ENCODE measurements at regions not wholly inside any gene's neighbourhood (a gene's known extent, or its start where the extent isn't known, plus 50 kb on each side); places are given as distances from the start of the nearest gene placed in this dataset.
A peak's percentile ranks its signal among the peaks of the same experiment; 100 is the strongest.
"Not testable (repeated sequence)": the region's sequence is repeated elsewhere in the genome, so short reads cannot be mapped to it uniquely, and the experiment has no call there.

DNA sequence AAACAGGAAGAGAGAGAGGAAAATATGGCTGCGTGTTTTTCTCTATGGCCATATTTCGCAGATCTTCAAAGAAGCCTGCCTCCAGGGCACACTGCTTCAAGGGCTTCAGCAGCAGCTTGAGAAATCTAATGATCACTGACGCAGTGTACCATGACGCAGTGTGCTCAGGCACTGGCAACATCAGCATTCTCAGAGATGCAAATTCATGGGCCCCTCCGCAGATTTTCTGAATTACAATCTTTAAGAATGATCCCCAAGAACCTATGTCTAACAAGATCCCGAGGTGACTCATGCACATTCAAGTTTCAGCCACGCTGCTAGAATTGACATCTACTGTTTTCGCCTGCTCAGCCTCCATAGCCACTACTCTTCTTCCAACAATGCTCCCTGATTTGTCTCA lies 143.9 kb upstream of the ZNF366 start:
- no peak for DNase-seq (ENCODE audit: low spot score)

DNA sequence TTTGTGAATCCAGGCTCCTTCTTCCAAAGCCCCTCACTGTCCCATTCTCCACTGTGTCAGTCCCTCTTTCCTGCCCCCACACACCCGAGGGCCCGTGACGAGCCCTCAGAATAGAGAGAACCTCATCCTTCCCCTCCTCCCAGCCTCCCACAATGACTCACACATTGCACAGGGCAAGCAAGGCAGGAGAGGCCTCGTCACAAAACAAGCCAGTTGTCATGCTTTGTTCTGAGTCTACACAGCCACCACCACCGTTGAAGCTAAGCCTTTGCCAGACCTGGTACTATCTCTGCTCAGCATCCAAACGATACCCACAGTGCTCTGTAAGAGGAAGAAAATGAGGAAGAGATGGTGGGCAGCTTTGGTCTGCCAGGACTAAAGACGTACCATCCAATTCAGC lies 142.2 kb upstream of the ZNF366 start:
- no peak for DNase-seq (ENCODE audit: low spot score)

DNA sequence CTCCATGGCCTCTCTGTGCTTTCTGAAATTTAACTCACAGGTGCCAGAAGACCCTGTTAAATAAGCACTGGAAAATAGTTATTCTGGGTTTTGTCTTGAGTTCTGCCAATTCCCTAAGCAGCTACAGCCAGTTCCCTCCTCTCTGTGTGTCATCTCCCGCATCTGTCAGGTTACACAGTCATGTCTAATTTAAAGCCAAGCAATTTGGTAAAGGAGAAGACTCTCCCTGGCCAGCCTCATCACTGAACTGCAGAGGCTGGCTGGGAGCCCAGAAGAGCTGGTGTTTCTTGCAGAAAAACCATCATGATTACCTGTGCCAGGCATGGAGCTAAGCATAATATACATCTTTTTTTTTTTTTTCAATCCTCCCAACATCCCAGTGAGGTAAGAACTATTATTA lies 141.3 kb upstream of the ZNF366 start:
- DNase-seq (ENCODE audit: low spot score), result no peak

DNA sequence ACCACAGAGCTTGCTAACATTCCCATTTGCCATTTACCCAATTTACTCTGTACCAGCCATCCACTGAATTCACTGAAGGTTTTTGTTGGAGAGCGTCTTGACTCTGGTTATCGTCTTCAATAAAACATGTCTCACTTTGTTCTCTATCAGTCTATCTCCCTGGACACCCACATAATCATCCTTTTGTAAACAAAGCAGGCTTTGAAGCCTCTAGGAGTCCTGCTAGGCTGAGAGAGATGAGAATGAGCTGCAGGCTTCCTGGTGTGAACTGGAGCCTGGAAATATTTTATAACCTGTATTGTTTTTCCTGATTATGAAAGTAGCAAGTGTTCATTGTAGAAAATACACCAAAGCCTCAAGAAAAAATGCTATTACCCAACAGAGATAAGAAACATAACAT lies 140.6 kb upstream of the ZNF366 start:
- no peak for DNase-seq (ENCODE audit: low spot score)

DNA sequence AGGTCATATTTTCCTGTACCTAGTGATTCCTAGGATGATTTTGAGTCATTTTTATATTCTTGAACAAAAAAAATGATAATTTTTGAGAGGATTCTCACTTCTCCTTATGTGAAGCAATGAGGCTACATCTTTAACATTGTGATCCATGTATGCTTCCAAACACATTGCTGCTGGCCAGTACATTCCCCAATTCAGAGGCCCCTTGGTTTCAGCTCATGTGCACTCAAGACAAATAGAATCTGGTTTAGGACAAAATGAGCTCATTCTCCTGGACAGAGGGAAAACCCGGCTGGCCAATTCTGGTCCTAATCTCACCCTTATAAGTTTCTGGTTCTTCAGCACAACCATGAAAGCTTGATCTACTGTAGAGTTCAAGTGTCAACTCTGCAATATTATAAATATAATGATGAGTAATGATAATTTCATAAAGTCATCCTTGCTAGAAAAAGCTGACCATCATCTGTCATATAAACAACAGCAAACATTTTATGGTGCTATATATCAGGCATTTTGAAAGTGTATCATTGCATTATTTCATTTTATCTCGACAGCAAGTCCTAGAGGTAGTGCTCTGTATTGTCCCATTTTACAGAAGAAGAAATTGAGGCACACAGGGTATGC lies 139.1 kb upstream of the ZNF366 start:
- no peak for DNase-seq (ENCODE audit: low spot score)

DNA sequence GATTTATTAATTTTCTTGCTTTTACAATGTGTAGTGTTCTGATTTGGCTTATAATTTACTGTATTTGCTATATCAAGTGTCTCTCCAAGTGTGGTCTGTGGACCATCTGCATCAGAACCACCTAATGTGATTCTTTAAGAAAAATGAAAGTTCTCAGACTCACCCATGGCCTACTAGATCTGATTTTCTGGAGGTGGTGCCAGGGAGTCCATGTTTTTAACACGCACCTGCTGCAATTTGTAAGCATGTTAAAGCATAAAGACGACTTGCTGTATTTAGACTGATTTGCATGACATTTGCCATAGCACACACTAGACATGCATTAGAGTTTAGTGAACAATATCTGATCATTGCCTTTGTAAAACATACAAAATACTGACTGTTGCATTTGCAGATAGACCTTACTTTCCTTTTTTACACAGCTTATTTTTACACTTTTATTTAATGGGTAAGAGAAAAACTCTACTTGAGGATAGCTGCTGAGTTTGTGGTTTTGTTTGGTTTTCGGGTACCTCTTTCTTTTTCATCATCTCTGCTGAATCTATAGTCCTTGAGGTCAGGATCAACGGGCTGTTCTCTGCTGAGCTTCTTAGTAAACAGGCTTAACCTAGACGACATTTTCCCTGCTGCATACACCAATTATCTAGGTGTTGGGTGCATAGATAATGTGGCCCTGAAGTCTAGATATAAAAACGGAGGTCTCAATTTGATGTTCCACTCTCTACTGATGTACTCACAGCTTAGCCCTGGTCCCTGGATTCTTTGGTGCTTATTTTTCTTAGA lies 138.0 kb upstream of the ZNF366 start:
- no peak for DNase-seq (ENCODE audit: low spot score)

DNA sequence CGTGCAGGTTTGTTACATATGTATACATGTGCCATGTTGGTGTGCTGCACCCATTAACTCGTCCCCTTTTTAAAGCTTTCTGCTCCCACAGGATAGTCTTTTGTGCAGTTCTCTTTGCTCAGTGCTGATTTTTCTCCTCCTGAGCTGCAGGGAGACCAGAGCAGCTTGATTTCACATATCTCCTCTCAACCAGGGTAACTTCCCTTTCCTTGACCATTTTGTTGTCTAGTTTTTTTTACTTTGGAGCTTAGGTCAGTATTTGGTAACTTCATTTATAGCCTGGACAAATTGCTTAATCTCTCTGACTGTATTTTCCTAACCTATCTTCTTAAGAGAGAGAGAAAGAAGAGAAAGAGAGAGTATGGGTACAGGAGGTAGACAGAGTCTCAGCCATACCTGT lies 137.1 kb upstream of the ZNF366 start:
- DNase-seq (ENCODE audit: low spot score), result no peak

DNA sequence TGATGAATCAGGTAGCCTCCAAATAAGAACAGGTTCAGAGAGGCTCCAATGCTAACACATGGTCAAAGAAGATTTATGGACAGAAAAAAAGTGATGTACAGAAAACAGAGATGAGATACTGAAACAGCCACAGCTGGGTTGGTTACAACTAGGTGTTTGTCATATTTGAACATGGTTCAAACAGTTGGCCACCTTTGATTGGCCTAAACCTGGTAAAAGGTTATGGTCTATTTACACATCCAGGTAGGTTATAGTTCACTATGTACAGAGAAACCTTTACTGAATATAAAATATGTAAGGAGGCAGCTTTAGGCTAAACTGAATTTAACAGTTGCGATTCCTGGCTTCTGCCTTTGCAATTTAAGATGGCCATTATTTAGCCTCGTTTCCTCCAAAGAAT lies 134.0 kb upstream of the ZNF366 start:
- no peak for DNase-seq (ENCODE audit: low spot score)

DNA sequence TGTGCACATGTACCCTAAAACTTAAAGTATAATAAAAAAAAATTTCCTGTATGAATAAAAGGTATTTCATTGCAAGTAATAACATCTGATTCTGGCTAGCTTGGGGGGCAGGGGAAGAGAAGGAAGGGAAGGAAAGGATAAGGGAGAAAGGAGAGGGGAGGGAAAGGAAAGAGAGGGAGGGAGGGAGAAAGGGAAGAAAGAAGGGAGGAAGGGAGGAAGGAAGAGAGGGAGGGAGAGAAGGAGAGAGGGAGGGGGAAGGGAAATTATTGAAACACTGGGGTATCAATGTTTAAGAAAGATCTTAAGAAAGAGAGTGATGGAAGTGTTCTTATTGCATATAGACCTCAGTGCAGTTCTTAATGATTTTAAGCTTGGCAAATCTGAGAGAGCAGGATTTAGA lies 129.8 kb upstream of the ZNF366 start:
- no peak for DNase-seq (ENCODE audit: low spot score)

DNA sequence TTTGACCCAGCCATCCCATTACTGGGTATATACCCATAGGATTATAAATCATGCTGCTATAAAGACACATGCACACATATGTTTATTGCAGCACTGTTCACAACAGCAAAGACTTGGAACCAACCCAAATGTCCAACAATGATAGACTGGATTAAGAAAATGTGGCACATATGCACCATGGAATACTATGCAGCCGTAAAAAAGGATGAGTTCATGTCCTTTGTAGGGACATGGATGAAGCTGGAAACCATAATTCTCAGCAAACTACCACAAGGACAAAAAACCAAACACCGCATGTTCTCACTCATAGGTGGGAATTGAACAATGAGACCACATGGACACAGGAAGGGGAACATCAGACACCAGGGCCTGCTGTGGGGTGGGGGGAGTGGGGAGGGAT lies 129.4 kb upstream of the ZNF366 start:
- not testable (repeated sequence) for DNase-seq (ENCODE audit: low spot score)

DNA sequence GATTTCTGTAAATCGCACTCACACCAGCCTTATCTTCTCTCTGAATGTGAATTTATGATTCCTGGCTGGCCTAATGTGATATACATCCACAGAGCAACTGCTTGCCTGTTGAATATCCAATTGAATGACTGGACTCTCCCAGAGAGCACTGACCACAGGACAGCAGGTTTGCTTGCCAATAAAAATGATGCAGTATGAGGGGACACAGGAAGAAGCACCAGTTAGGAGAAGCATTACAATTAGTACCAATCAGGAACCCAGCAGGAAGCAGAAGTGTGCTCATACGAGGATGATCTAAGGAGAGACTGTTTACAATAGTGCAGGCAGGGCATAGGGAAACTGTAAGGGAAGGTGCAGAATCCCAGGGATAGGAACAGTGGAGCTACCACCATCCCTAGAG lies 127.2 kb upstream of the ZNF366 start:
- DNase-seq (ENCODE audit: low spot score), result no peak

DNA sequence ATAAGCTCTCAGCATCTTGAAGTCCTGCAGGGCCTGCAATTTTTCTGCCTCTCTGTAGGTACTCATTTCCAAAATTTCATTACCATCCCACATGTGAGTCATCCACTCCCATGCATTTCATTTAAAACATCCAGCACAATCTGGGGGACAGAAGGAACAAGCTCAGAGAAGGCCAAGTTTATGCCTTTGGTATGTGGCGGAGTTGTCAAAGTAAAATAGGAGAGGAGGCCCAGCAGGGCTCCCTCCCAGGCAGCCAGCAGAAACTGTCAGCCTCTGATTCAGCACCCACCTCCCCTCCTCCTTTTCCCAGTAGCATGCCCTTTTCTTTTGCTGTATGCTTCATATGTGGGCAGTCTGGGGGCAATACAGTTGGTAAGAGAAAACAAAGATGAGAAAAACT lies 126.4 kb upstream of the ZNF366 start:
- DNase-seq (ENCODE audit: low spot score), result peak; percentile 72

DNA sequence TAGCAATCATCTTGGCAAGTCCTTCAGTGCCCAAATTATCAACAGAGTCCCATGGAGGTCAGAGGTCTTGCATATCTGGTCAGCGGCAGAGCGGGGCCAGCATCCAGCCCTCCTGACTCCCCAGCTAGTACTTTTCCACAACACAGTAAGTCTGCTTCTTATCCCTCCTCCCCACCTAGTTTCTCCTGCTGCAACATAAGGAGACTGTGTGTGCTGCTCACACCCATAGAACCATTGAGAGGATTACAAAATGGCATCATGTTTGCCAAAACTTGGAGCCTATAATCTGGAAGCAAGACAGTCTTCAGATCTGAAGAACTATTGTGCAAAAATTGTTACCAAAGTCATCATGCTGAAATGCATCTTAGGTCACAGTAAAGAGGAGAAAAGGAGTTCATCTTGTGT lies 125.8 kb upstream of the ZNF366 start:
- no peak for DNase-seq (ENCODE audit: low spot score)

DNA sequence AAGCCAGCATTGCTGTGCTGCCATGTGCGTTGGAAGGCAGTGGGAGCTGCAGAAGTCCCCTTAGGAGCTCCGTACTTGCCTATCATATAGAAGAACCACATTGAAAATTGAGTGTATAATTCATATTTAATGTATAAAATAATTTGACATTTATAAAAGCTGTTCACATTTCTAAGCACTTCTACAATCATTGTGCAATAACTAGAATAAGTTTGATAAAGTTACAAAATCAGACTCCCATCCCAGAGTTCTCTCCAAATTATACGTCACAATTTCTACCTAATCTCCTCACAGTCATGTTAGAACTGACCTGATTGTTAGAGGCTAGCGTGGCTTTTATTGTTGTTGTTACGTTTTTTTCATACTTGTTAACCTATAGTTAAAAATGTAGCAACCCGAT lies 123.5 kb upstream of the ZNF366 start:
- no peak for DNase-seq (ENCODE audit: low spot score)

DNA sequence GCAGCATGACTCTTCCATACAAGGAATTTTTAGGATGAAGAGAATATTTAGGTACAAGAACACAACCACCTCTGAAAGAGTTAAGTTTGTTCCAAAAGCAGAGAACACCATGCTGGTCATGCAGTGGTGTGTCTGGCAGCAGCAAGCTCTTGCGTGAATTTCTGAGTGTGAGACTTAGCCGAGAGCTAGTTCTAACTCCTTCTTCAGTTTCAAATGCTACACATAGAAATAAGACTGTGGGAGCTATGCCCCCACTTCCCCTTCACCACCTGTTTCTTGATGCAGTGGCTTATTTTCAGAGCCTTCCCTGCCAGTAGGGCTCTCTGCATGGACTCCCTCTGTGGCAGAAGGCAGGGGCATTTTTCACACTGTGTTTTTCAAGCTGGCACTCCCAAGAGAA lies 122.9 kb upstream of the ZNF366 start:
- no peak for DNase-seq (ENCODE audit: low spot score)

DNA sequence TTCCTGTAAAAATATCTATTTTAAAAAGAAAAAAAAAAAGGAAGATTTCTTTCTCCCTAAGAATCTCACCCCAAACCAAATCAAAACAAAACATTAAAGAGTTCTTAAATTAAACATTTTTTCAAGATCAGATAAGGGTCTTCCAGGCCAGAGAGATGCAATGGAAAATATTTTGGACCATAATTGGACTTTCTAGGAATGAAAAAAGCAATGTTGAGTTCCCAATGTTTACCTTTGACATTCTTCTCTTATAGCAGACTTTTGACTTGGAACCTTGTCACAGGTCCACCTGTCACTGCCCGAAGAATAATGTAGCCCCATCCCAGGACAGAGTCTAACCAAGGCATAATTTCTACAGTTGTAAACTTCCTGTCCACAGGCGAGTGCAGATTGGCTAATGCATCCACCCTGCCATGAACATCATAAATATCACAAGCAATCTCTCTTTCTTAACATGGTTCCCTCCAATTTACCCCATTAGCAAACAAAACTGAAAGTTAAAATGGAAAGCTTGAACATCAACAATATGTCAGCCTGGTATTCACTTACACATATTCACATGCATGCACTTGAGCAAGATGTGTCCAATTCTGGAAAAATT lies 121.7 kb upstream of the ZNF366 start:
- no peak for DNase-seq (ENCODE audit: low spot score)

DNA sequence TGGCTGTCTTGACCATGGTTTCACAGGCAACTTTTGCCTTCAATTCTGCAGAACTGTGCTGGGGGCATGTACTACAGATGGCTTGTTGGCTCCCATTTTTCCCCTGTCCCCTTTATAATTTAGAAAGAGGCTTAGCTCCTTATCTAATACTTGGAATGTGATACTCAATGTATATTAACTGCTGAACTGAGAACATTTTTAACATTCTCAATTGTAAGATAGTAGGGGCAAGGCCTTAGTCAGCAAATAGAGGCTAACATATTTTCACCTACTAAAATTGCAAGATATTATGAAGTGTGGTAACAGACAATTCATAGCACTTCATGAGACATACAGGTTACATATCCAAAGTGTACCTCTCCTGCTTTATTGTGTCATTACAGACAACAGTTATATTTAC lies 118.1 kb upstream of the ZNF366 start:
- DNase-seq (ENCODE audit: low spot score), result no peak

DNA sequence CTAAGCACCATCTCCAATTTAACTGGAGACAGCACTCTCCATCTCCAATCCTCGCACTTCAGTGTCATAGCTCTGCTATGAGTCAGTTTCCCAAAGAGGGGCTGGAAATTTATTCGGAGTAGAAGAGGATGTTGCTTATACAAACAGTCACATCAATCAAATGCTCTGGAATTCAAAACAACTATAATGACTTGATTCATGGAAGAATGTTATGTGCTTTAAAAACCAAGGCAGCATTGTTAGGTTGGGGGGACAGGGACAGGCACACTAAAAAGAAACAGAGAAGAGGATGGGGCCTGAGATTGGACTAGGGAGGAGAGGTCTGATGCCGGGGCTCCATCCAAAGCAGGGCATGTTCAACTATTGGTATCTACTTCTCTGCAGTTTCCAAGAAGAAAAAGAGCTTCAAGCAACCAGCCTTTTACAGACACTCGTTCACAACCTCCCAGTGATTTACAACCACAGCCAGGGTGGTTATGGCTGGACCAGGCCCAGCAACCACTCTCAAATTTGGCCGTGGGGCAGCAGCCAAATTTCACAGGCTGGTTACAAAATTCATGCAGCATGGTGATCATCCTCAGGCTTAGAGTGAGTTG lies 117.5 kb upstream of the ZNF366 start:
- no peak for DNase-seq (ENCODE audit: low spot score)

DNA sequence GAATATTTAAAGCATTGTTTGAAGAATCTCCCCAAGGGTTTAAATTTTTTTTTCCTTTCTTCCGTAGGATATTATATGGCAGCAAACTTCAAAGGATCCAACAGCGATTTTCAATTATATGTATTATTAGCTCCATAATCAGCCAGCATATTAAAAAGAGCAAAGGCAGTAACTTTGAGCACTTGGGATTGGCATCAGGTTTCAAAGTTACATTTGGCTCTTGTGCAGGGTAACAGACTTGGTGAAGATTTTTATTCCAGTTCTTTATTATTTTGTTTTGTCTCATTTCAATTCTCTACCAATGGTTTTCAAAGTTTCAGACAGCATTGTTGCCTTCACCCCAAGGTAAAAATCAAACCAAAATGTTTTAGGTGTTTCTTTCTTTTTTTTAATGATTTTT lies 116.7 kb upstream of the ZNF366 start:
- no peak for DNase-seq (ENCODE audit: low spot score)

DNA sequence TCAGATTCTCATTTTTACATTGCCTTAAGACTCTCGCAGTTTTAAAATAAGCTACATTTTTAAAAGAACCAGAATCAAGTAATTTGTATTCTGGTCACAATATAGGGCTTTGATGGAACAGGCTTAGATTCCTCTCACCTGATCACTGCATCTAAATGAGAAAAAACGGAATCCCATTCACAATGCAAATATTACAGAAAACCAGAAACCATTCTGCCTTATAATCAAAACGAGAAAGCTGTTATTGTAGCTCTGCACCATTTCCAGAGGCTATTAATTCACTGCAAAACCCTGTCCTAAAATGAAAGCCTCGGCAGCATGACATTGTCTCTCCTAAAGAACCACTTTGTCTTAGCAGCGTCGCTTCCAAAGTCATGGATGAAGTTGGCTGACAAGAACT lies 116.1 kb upstream of the ZNF366 start:
- no peak for DNase-seq (ENCODE audit: low spot score)

DNA sequence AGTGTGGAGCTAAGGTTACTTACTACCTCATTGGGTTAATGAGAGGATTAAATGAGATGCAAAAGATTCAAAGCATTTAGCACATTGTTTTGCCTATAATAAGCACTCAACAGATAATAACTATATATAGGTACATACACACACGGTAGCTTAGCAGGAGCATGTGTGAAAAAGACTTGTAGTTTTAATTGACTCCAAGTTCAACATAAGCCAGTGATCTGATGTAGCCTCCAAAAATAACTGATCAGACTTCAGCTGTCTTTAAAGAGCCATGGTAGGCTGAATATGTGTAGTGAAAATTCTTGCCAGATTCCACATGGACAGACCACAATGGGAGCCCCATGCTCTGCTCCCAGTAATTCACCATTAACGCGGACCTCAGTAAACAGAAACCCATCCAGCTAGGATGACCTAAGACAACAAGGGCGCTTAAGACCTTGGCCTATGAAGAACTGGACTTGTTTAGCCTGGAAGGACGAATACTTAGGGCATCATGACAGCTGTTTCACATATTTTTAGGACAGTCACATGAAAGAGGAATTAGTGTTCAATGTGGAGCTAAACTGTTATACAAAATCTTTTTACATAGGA lies 115.1 kb upstream of the ZNF366 start:
- no peak for DNase-seq (ENCODE audit: low spot score)

DNA sequence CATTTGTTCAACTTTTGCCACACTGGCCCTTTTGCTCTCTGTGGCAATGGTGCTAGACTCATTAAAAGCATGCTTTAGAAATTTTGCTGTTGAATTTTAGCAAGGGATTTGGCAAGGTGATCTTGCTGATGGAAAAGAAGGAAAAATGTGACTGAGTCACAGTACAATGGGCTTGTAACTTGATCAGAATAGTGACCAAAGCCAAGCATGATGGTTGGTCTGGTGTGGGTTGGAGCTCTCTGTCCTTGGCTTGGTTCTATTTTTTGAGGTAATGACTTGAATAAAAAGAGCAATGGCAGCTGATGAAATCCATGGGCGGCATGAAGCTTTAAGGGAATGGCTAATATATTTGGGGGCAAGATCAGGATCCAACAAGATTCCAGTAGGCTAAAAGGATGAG lies 114.4 kb upstream of the ZNF366 start:
- no peak for DNase-seq (ENCODE audit: low spot score)

DNA sequence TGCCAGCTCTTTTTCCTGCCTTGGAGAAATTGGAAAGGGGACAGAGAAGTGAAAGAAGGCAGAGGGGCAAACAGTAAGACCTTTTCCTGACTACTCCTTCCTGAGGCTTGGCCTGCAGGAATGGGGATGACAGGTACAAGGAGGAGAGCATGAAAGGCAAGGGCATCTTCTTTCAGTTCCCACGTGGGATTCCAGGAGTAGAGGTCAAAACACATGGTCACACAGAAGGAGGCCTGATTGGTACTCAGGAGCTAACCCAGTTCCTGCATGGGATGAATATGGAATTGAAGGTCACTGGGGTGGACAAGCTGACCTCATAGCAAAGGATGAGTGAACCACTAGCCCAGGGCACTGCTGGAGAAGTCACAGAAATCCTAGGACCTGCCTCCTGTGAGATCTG lies 112.5 kb upstream of the ZNF366 start:
- DNase-seq (ENCODE audit: low spot score), result no peak

All from putamen (tissue), 1 donor.